ENCODE measurements at regions not wholly inside any gene's neighbourhood (a gene's known extent, or its start where the extent isn't known, plus 50 kb on each side); places are given as distances from the start of the nearest gene placed in this dataset.
A peak's percentile ranks its signal among the peaks of the same experiment; 100 is the strongest.

DNA sequence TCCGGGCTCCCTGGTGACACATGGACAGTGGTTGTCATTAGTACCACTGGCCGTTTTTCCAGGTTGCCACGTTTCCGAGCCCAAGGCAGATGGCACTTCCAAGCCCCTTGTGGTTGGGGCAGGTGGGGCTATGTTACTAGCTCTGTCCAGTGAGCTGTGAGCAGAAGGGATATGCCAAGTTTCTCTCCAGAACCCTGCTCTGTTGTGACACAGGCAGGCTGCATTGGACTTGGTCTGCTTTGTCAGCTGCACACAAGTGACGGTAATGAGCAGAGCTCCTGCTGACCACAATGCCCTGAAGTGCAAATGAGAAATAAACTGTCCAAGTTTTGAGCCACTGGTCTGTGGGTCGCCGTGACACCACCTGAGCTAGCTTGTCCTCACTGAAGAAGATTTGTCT, 118.8 kb downstream of the GYPC start:
- TF ChIP-seq, protein P1, sequence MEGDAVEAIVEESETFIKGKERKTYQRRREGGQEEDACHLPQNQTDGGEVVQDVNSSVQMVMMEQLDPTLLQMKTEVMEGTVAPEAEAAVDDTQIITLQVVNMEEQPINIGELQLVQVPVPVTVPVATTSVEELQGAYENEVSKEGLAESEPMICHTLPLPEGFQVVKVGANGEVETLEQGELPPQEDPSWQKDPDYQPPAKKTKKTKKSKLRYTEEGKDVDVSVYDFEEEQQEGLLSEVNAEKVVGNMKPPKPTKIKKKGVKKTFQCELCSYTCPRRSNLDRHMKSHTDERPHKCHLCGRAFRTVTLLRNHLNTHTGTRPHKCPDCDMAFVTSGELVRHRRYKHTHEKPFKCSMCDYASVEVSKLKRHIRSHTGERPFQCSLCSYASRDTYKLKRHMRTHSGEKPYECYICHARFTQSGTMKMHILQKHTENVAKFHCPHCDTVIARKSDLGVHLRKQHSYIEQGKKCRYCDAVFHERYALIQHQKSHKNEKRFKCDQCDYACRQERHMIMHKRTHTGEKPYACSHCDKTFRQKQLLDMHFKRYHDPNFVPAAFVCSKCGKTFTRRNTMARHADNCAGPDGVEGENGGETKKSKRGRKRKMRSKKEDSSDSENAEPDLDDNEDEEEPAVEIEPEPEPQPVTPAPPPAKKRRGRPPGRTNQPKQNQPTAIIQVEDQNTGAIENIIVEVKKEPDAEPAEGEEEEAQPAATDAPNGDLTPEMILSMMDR (IDR thresholded peaks at IDR 0.05), result no peak
- no peak for ATAC-seq (ENCODE audit: low FRiP score)
- DNase-seq (ENCODE audit: low spot score), result no peak

DNA sequence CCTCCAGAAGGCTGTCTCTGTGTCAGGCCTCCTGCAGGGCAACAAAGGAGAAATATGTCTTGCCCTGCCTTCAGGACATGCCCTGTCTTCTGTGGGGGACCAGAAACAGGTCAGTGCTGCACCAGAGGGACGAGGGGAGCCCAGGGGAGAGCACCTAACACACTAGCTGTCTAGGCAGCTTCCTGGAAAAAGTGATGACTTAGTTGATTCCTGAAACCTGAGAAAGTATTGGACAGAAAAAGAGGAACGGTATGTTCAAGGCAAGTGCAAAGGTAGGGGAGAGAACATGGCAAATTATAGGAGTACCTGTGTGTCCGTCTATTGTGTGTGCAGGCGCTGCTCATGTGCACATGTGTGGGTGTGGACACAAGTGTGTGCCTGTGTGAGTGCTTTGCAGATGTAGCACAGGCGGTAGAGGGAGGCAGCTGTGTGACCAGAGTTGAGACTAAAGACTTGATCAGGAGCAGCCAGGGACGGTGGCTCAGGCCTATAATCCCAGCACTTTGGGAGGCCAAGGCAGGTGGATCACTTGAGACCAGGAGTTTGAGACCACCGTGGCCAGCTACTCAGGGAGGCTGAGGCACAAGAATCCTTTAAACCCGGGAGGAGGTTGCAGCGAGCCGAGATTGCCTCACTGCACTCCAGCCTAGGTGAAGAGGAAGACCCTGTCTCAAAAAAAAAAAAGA, 119.5 kb downstream of the GYPC start:
- DNase-seq (ENCODE audit: low spot score), result no peak
- TF ChIP-seq, protein P1 (IDR thresholded peaks at IDR 0.05), result no peak
- no peak for ATAC-seq (ENCODE audit: low FRiP score)

DNA sequence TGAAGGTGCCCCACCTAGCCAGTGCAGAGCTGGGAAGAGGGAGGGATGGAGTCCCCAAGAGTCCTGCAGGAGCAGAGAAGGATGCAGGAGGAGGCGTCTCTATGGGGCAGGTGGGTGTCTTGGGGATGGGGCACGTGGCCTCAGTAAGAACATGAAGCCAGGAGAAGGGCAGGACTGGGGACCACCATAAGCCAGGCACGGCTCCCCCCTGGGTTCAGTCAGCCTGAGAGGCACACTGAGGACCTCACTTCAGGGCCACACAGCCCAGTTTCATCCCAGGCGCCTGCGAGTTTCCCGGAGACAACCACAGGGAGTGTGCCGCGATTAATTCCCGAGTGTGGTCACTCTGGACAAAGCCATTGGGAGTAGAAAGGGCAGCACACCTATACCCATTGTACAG, 120.3 kb downstream of the GYPC start:
- ATAC-seq (ENCODE audit: low FRiP score) (peak; percentile 2), DNase-seq (ENCODE audit: low spot score) (no peak)
- TF ChIP-seq, protein P1 (IDR thresholded peaks at IDR 0.05), result no peak

DNA sequence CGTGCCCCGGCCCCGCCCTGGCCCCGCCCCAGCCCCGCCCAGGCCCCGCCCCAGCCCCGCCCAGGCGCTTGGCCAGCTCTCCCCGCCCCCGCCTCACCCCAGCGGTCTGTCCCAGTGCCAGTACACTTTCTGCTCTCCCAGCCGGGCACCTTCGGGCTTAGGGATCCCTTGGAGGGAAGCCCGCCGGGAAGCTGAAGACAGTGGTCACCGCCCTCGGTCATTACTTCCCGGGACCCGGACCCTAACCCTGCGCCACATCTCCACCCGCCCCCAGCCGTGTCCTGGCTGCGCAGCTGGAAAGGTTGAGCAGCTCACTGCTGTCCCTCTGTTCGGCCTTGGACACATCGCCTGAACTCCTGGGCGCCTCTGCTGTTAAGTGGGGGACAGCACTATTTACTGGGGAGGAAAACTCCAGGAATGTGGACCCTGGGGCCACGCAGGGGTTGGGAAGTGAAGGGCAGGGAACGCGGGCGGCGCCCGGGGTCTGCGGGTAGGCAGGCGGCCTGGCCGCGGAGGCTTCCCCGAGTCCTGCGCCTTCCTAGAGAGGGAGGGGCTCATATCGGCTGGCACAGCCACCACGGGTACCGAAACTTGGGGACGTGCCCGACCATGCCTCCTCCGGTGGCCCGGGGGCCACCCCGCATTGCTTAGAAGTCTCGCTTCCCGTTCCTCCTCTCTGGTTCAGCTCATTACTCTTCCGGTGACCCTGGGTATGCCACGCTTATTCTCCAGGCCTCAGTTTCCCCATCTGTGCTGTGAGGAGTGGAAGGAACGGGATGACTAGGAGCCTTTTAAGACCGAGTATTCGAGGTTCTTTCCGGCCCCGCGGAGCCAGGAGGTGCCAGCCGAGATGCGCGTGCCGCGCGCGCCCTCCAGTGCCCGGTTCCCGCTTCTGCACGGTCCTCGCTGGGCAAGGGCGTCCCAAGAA, 121.0 kb downstream of the GYPC start:
- DNase-seq (ENCODE audit: low spot score) (peak; percentile 58), ATAC-seq (ENCODE audit: low FRiP score) (peak; percentile 78)
- TF ChIP-seq, protein P1 (IDR thresholded peaks at IDR 0.05), result peak in 2 of 3 donors; percentile 53 to 70

DNA sequence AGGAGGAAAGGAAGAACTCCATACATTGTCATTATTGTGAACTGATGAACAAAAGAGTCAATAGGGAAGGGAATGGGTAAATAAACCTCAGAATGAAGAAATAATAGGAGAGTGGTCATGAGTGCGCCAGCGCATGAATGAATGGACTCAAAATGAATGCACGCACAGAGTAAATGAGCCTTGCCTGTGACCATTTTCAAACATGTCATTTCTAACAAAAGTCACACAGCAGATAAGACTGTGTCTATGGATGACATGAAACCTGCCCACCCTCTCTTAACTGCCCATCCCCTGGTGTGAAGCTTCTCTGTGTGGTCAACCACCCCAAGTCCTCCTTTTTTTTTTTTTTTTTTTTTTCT, 121.1 kb upstream of the TEX51 start:
- no peak for ATAC-seq (ENCODE audit: low FRiP score)
- TF ChIP-seq, protein P1 (IDR thresholded peaks at IDR 0.05), result no peak
- no peak for DNase-seq (ENCODE audit: low spot score)

DNA sequence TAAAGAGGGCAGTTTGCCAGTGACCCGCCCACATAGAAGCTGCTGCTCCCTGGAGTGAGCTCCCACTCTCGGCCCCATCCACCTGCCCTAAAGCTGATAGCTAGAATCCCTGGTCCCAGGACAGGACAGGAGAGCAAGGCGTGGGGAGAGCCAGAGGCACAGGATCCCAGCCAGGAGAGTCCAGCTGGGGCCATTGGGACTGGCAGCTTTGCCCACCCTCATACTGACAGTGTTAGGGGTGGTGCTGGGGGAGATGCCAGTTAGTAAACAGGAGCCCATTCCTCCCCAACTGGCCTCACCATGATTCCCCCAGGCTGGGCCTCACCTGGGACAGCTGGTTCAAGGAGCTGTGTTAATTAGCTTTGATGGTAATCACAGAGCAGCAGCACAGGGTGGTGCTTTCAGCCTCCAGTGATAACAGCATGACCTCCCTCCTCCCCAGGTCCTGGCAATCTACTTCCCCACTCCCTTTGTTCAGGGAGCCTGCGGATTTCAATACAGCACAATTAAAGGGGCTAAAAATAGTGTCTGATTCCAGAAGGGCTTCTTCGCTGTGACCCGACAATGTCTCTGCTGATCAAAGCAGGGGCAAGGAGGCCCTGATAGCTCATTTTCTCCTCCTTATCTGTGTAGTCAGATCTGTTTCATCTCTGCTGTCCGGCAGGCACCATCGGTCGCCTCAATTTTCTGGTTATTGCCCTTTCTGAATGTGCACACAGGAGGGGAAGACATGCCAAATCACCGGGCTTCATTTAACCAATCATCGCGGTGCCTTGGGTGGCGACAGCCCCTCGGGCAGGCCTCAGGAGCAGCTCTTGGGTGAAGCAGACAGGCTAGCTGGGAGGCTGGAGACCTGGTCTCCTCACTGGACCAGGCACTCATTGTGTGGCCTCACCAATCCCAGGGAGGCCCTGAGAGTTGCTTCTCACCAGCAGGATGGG, 119.9 kb upstream of the TEX51 start:
- TF ChIP-seq, protein P1 (IDR thresholded peaks at IDR 0.05), result no peak

More for the DNA sequence above, 119.9 kb upstream of the TEX51 start:
- DNase-seq (ENCODE audit: low spot score), result no peak
- no peak for ATAC-seq (ENCODE audit: low FRiP score)

Data from omental fat pad (tissue), 3 donors.